Retina (tissue), 1 donor: ENCODE measurements at regions not wholly inside any gene's neighbourhood (a gene's known extent, or its start where the extent isn't known, plus 50 kb on each side); places are given as distances from the start of the nearest gene placed in this dataset.

Experiments
- DNase-seq: peaks from one replicate; pipeline ENCODE4 v3.0.0-alpha.2; 2016

DNA sequence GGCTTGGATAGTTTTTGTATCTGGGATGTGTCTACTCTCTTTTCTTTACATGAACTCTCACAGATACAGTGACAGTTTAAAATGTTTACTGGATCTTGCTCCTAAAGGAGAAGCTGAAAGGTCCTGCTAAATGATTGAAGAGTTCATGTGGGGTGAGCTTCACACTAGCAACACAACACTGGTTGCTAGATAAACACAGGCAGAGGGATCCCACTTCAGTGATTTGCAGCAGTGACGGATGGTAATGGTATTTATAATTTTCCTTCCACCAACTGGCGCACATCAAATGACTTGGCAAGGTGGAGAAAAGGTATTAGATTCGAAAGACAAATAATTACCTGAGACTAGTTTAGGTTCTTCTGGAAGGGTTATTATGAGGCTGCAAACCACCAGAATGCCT, 270.2 kb downstream of the TBX15 start:
- no peak for DNase-seq

DNA sequence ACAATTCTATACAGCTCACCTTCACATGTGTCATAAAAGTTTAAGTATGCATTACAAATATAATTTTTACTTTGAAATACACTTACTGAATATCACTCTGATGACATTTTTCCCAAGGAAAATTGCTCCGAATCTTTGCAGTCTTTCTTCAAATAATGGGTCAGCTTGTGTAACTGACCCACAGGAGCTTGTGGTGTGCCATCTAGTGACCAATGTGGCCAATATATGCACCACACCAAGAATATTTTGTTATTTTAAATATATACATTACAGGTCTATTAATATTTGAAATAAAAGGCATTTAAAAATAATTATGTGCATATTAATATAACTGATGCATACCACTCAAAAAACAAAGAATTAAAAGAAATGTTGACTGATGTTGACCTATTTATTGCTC, 271.4 kb downstream of the TBX15 start:
- DNase-seq = no peak

DNA sequence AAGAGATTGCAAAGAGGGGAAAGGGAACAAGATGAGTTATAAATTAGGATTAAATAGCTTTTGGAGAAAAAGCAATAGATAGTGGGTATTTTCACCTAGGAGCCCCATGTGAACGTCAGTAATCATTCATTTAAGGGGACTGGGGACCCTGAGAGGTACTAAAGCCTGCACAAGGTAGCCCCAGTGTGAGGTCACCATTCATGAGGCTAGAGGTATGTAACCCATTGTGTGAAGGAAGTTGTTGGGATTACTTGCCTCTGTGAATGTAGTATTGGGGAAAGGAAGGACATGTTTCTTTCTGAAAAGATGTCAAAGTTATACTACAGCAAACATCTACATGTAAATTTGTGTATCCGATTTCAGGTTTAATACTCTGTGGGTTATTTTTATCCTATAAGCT, 276.8 kb downstream of the TBX15 start:
- no peak for DNase-seq

DNA sequence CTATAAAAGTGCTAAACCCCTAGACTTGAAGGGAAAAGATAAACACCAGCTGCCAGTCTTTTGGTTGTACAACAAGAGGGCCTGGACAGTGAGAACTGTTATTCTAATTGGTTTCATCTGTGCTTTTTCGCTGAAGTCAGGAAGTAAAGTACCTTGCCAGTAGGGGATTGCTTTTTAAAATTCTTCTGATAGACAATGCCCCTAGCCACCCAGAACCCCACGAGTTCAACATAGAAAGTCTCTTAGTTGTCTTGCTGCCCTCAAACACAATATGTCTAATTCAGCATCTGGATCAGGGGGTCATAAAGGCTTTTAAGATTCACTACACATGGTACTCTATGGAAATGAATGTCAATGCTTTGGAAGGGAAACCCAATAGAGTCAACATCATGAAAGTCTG, 289.2 kb downstream of the TBX15 start:
- no peak for DNase-seq

DNA sequence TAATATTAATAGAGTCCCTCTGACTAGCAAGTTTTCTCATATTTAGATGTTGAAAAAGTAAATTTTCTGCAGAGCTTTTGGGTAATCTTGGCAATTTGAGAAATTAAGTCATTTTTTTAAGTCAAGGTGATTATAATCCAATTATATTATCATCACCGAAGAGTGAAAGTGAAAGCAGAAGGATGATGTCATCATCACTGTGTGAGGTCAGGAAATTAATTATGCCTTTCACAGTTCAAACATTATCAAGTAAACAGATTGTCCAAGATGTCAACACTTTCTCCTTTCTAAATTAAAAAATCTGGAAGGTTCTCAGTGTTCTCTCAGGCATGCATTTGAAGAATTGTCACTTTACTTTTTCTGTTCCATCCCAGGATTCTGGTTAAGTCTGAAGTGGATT, 296.0 kb downstream of the TBX15 start:
- no peak for DNase-seq

DNA sequence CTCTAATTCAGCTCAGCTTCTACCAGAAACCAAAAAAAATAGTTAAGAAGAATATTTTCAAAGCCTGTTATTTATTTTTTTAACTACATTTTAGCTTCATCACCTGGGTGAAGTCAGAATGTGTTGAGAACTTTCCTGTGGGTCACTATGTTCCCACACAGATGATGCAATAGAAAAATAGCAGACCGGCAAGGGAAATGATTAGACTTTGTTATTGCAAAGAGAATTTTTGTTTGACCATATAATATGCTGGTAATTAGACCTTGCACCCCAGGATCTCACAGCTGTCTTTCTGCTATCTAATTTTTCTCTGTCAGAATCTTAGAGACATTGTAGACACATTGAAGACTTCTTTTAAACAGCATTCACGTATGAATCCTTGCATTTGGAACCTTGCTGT, 299.3 kb downstream of the TBX15 start:
- no peak for DNase-seq

DNA sequence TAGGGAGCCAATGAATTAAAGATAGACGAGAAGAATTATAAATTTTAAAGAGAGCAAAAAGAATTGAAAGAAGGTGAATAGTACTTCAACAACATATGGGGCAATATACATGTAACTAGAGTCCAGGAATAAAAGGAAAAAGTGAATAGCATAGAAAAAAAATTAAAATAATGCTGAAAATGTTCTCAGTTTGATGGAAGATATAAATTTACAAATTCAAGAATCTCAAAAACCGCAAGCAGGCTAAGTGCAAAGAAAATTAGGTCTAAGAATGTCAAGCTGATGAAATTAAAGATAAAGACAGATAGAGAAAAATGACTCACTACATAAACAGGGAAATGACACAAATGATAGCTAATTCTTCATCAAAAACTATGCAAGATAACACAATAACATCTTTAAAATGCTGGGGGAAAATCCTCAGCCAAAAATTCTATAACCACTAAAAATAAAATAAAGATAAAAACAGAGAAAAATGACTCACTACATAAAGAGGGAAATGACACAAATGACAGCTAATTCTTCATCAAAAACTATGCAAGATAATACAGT, 326.3 kb downstream of the TBX15 start:
- DNase-seq = no peak

DNA sequence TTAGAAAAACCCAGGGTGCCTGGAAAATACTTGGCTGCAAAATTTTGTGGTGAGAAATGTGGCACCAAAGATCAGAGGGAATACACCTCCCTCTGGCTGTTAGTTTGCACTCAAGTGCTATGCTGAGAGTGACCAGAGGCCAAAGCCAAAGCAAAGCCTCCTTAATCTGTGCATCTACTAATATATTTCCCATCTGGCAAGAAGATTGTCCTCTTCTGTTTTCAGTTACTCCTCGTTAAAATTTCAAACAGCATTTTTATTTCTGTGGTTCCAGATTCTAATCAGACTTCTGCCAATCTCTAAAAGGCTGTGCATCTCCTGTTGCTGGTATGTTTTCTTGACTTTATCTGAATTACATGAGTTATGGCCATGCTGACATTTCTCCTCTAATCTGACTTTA, 327.4 kb downstream of the TBX15 start:
- DNase-seq = no peak

DNA sequence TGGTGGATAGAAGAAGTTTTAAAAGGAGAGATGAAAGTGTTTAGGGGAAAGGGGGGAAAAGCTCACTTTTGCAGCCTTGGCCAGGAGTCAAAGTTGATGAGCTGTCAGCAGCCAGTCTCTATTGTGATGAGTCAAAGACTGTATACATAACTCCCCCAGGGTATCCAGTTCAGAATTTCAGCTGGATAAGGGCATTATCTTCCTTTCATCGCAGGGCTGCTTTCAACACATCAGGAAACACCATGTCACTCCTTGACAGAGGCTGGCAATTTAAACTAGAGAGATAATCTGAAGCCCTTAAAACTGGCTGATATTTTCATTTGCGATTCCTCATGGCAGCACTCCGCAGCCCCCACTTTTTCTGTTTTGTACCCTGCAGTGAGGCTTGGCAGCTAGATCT, 328.5 kb downstream of the TBX15 start:
- no peak for DNase-seq

DNA sequence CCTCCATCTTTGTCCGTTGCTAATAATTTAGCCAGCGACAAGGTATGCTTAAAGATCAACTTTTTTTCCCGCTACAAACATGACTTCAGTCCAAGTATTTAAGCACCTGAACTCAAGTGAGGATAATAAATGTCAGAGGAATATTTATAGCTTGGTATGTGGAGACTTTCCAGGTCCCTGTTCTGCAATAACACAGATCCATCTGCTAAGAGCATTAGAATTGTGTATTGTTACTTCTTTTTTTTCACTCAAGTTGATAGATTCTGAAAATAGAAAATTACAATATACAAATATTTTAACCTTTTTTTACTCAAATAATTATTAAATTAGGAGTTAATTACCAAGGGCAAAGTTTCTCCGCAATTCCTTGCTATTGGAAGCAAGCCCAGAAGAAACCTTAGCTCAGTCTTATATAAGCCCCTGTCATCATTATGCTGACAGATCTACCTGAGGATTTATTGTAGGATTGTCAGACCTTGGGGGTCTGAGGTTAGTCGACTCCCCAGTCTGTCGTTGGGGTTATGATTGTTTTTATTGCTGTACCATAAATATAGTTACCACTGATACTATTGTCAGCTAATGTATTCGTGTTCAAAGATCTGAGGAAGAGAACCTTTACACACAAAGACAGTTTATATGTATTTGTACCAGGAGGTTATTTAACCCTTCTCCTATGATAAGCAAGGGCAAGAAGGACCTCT, 337.9 kb downstream of the TBX15 start:
- DNase-seq = no peak

DNA sequence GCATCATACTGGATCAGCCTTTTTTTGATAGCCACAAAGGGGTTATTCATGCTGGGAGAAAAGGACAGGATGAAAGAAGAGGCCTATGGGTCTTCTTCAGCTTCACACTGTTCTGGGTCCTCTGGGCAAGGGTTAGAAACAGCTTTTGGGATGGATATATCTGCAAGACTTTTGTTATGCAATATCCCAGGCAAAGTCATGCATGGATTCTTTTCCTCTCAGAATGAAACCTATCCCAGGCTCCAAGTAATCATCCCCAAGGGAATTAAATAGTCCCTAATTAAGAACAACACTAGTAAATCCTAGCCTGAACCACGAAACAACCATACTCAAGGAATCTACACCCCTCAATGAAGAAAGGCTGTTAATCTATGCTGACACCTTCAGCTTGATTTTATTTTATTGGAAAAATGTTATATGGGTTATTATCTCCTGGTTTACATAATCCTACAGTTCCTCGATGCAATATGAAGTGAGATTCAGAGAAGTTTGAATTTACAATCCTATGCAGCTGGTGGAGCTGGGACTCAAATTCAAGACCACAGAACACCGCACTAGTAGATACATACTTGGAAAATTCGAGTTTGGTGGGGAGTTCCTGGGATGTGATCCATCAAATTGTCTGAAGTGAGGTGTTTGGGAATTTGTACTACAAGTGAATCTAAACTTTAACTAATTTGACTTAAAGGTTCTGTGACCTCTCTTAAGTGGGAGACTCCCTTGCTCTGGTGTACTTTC, 338.6 kb downstream of the TBX15 start:
- DNase-seq = no peak

DNA sequence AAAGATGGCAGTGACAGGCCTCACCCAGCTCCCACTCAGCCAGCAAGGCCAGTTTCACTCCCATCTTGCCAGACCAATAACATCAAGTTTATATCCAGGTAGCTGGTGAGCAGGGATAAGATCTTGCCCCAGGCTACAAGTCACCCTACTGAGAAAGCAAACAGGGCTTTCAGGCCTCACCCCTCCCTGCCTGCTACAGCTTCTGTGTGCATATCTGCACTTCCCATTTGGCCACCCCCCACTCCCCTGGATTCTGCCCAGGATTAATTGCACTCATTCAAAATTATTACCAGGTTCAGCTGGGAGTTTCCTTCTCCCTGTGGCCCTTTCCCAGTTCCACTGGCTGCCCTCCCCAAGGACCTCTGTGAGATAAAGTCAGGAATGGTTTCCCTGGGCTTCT, 352.1 kb downstream of the TBX15 start:
- DNase-seq = no peak

DNA sequence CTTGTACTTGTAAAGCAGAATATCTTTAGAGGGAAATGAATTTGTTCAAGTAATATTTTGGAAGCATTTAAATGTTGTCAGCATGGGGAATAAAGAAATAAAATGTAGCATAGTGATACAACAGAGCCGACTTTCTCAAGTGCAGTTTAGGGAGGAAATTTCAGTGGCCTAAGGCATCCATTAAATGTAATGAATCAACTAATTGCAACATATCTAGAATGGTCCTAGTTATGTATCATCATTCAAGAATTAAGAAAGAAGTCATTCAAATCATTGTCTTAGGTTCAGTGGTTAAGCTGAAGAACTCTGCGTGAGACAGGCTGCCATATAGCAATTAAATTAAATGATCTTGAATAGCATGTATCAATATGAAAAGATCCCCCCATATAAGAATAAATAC, 360.7 kb downstream of the TBX15 start:
- DNase-seq = no peak

DNA sequence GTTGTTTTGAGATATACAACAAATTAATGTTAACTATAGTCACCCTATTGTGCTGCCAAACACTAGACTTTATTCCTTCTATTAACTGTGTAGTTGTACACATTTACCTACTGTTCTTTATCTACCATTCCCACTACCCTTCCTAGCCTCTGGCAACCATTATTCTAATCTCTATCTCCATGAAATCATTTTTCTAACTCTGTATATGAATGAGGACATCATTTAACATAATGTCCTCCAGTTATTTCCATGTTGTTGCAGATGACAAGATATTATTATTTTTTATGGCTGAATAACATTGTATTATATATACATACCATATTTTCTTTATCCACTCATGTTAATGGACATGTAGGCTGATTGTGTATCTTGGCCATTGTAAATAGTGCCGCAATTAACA, 366.3 kb downstream of the TBX15 start:
- no peak for DNase-seq

DNA sequence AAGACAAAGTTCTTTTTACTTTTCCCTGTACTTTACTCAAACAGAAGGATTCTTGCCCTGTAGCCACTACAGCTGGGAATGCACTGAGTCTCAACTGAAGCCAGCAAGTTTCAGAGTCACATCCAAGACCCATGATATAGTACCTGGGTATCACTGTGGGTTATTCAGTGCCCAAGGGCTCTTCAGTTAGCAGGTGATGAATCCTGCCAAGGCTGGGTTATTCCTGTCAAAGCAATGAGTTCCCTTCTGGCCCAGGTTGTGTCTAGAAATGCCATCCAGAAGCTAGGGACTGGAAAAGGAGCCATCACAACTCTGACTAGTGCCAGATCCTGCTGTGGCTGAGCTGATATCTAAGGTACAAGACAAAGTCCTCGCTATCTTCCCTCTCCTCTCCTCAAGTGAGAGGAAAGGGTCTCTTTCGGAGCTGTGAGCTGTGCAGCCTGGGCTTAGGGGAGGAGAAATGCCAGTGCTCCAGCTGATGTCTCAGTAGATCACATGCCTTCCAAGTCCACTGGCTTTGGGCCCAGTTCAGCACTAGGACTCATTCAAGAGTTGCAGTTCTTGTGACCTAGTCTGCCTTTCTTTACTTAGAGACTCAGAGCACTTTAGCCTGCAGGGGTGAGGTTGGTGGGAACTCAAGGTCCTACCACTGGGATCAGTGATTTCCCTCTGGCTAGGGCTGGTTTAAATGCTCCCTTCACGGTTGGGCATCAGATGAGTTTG, 369.4 kb downstream of the TBX15 start:
- no peak for DNase-seq

DNA sequence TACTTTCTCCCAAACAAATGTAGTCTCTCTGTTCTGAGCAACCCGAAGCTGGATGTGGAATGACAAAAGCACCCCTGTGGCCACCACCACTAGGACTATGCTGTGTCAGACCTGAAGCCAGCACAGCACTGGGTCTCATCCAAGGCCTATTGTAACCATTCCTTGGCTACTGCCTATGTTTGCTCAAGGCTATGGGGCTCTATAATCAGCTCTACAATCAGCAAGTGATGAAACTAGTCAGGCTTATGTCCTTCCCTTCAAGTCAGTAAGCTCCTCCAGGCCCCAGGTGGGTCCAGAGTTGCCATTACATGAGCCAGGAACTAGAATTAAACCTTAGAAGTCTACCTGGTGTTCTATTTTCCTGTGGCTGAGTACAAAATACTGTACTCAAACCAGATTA, 370.2 kb downstream of the TBX15 start:
- no peak for DNase-seq

DNA sequence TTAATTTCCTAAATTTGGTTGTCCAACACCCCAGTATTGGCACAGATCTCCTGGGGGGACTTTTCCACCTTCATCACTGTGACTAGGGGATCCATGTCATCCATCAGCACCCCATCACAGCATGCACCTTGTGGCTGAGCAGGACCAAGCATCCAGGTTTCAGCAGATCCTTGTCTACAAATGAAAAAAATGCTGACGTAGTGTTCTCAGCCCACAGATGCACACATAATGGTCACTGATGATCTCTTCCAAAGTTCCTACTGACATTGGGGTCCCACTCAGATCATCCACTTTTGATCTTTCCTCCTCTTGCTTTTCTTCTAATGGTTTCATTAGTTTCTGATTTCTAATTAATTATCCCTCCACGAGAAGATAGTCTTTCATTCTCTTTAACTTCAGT, 373.1 kb downstream of the TBX15 start:
- no peak for DNase-seq

DNA sequence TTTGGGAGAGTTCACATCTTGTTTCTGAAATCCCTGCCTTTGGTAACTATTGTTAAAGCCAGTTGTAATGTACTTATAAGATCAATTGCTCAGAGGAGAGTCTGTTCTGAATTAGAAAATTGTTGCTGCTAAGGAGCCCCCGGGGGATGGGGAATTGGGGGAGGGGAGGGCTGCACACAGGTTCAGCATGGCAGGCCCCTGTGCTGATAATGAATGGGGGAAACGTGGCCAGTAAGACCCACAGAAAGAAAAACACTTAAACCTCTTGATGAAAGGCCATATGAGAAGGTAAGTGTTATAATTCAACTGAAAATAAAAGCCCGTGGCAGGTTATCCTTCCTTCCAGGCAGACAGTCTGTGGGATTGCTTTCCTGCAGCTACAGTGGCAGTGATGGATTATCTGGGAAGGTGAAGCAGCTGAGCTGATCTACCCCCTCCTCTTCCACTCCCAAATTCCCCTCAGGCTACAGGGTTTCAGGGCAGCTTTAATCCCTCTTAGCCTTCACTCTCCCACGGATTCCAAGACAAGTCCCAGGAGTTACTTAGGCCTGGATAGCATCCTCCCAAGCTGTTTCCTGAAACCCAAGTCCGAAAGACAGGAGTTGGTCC, 398.8 kb downstream of the TBX15 start:
- DNase-seq = no peak

DNA sequence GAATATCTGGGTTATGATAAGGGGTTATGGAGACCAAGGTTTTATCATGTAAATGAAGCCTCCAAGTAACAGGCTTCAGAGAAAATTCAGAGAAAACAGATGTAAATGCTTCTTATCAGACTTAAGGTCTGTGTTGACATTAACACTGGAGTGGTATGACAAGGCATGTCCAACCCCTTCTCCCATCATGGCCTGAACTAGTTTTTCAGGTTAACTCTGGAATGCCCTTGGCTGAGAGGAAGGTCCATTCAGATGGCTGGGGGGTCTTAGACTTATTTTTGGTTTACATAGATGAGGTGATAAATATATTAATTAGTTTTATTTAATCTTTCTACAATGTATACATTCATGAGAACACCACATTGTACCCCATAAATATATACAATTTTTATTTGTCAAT, 399.6 kb downstream of the TBX15 start:
- DNase-seq = no peak

DNA sequence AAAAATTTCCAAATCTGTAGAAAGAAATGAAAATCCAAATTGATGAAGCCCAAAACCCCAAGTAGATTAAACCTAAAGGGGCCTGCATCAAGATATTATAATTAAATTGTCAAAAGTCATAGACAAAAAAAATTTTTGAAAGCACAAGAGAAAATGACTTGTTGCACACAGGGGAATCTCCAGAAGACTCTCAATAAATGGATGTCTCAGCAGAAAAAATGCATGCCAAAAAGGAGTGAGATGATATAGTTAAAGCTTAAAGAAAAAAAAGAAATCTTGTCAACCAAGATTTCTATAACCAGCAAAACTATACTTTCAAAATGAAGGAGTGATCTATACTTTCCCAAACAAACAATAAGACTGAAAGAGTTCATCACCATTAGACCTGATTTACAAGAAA, 393.2 kb upstream of the SPAG17 start:
- no peak for DNase-seq

DNA sequence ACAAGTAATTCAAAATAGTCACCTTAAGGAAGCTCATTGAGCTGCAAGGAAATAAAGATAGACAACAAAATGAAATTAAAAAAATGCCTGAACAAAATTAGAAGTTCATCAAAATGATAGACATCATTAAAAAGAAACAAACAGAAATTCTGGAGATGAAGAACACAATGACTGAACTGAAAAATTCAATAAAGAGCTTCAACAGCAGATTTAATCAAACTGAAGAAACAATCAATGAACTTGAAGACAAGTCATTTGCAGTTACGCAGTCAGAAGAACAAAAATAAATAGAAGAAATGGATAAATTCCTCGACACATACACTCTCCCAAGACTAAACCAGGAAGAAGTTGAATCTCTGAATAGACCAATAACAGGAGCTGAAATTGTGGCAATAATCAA, 390.0 kb upstream of the SPAG17 start:
- no peak for DNase-seq

DNA sequence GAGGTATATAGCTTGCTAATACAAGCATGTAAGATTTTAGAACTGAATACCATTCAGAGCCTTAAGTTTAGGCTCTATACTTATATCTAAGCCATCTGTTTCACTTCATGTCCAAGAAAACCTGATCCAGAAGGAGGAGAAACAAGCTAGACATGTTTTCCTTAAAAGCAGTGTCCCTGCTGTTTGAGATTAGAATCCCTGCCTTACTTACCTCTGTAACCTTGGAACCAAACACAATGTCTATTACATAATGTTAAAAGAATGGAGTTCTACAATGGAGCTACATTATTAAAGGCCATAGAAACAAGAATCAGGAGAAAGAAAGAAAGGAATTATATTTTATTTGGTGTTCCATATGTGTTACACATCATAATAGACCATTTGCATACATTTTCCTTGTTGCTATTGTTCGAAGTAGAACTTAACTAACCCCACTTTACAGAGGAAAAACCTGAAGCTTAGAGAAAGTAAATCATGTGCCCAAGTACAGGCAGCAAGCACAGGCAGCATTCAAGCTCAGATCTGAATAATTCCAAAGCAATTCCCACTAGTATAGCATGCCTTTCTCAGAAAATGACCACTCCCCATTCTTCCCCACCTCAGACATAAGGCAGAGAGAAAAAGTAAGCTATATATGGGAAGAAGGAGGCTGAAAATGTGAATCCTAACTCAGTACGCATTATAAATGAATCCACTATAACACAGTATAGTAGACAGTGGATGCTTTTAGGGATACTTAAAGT, 380.1 kb upstream of the SPAG17 start:
- DNase-seq = no peak
